GM15510 (cell line): ENCODE measurements at regions not wholly inside any gene's neighbourhood (a gene's known extent, or its start where the extent isn't known, plus 50 kb on each side); places are given as distances from the start of the nearest gene placed in this dataset.

Source experiments
- POLR2A ChIP-seq: IDR thresholded peaks from 3 replicates; pipeline ENCODE4 v1.6.1; 2011; ENCODE audit warnings: borderline replicate concordance; ENCODE audit not compliant: insufficient read length; ENCODE audit errors: extremely low read depth

DNA sequence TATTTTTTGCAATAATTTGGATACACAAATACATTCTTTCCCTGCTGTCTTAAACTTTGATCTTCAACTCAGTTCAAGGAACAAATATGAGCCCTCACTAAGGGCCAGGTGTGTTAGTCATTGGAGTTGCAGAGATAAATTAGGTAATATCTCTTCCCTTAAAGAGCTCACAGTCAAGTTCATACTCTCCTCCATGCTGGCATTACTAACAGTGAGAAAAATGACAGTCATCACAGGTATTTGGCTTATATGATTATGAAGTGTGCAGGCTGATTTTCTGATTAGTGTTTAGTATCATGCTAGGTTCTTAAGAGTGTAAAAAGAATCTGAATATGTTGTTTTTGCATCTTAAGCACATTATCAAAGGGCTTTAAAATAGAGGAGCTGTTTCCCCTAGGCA, 594.7 kb downstream of the CCER1 start:
- no peak for TF ChIP-seq POLR2A

GRCh38 chr12:90355711-90356355, 599.1 kb downstream of the CCER1 start:
- no peak for TF ChIP-seq POLR2A

DNA sequence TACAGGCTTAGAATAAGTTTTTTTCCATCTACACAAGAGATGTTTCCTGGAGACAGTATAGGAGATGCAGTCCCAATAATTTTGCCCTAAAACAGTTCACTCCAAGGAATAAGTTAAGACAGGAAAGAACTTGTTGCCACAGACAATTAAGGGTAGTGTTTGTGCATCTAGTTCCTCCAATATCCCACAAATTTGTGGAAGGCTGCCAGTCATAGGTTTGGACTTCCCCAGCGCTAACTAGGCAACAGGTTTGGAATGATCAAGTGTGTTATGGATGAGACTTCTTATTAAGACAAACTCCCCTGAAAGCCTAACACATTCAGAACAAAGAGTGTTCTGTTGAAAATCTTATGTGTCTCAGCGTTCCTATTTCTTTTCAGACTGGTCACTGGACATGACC, 611.0 kb downstream of the CCER1 start:
- no peak for TF ChIP-seq POLR2A

DNA sequence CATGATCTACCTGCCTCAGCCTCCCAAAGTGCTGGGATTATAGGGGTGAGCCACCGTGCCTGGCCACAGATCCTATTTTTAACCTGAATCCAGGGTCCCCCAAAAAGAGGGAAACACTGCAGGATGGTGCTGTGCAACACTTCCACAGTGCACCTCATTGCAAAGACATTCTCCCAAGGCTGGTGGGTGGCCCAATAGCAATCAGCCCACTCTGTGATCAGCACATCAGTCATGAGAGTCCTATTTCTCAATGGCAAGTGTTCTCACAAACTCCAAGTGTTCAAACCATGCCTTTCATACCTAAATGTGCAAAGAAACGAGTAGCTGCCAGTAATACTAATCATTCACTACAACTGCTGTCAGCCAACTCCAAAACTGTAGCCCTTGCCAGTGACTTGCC, 612.9 kb downstream of the CCER1 start:
- TF ChIP-seq POLR2A: no peak

GRCh38 chr12:90339837-90340236, 615.1 kb downstream of the CCER1 start:
- TF ChIP-seq POLR2A: no peak

DNA sequence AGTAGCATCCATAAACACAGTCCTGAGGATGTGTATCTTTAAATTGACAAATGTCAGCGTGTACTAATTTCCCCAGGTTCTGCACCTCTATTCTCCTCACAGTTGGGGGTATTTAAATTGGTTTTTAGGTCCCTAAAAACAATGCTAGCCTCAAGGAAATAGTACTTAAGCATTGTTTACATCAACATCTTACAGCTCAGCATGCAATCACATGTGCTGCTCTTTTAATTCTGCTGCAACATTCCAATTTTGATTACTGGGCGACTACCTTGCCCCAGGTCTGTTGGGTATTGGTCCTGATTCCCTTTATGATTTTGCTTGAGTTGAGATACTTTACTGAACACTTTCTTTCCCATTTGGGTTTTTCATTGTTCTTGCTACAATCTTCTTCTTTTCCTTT, 616.6 kb downstream of the CCER1 start:
- TF ChIP-seq POLR2A: no peak

DNA sequence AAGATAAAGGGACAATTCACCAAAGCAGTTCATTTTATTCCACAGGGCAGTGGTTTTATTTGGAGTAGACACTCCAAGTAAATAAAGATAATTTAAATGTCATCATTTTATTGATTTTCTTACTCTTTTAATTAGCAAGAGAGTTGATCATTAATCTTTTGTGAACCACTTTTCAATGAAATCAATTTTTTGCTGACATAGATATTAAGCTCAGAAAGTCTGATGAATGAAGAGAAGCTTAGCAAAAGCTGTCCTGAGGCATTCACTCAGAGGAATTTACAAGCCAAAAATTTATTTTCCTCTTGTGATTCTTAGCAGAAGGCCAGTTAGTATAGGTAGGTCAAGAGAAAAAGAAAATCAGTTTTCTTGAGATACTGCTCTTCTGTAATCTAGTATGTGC, 618.0 kb downstream of the CCER1 start:
- TF ChIP-seq POLR2A: no peak

GRCh38 chr12:90335566-90335965, 619.4 kb downstream of the CCER1 start:
- no peak for TF ChIP-seq POLR2A

GRCh38 chr12:90333939-90334338, 621.0 kb downstream of the CCER1 start:
- no peak for TF ChIP-seq POLR2A

GRCh38 chr12:90333424-90333823, 621.6 kb downstream of the CCER1 start:
- TF ChIP-seq POLR2A: no peak

DNA sequence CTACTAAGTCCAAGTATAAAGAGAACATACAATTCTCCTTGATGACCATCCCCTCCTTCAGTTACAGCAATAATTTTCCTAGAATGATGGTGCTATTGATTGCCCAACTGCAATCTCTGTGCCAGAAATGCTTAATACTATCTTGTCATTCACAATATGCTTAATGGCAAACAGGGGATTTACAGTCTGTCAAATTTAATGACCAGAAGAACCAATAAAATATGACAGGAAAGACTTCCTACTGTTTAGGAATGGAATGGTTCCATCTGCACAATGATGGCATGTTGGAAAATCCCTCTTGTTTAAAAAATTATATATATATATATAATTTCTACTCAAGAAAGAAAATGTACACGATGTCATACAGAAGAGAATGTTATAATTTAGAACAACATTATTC, 623.2 kb downstream of the CCER1 start:
- TF ChIP-seq POLR2A: no peak

- no peak for TF ChIP-seq POLR2A
Measured at GRCh38 chr12:90331262-90331661, 622.6 kb upstream of the ATP2B1 start.

GRCh38 chr12:90327793-90328743, 619.4 kb upstream of the ATP2B1 start:
- no peak for TF ChIP-seq POLR2A

DNA sequence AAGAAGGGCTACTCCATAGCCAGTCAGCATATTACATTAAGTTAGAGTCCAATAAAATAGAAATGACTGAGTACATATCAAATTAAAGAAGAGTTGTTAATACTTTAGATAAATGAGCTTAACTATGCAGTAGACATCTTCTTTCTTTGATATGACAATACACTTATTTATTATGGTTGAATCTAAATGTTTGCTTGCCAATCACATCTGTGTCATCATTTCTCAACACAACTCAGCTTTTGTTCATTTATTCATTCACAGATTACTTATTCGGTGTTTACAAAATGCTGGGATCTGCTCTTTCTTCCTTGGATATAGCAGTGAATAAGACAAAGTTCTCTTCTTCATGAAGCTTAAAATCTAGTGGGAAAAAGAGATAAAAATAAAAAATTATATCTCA, 614.6 kb upstream of the ATP2B1 start:
- TF ChIP-seq POLR2A: no peak

- TF ChIP-seq POLR2A: no peak
Measured at GRCh38 chr12:90322006-90322405, 613.4 kb upstream of the ATP2B1 start.

GRCh38 chr12:90321369-90321768, 612.7 kb upstream of the ATP2B1 start:
- TF ChIP-seq POLR2A: no peak
